HG03575 (cell line): ENCODE measurements at regions not wholly inside any gene's neighbourhood (a gene's known extent, or its start where the extent isn't known, plus 50 kb on each side); places are given as distances from the start of the nearest gene placed in this dataset.
"Not testable (repeated sequence)": the region's sequence is repeated elsewhere in the genome, so short reads cannot be mapped to it uniquely, and the experiment has no call there.

Experiments
- ATAC-seq: cut with Tn5 transposase; IDR thresholded peaks from one replicate; pipeline ENCODE4 v1.9.1; 2021; ENCODE audit not compliant: unreplicated experiment, insufficient number of reproducible peaks, low FRiP score; ENCODE audit errors: extremely low read depth

GRCh38 chr3:3509665-3510064, 289.6 kb upstream of the LRRN1 start:
- no peak for ATAC-seq

- no peak for ATAC-seq
These were observed 294.5 kb upstream of the LRRN1 start for GRCh38 chr3:3504686-3505085.

GRCh38 chr3:3503411-3503810, 295.8 kb upstream of the LRRN1 start:
- no peak for ATAC-seq

DNA sequence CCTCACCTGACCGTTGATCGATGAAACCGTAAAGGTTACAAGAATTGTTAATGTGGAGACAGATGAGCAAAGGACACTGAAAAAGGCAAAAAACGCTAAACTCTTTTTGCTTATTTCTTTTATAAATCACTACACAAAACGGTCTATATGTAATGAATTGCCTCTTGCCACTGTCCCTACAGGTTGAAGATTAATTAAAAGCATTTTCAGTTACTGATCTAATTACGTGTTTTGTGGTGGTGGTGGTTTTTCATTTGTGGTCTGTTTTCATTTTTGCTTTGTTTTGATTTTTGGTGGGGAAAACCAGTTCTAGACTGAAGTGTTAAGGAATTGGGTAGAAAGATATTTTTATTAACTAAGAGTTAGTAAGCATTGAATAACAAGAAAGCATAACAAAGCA, 299.2 kb upstream of the LRRN1 start:
- no peak for ATAC-seq

- no peak for ATAC-seq
These were observed 300.1 kb upstream of the LRRN1 start for GRCh38 chr3:3499012-3499562.

DNA sequence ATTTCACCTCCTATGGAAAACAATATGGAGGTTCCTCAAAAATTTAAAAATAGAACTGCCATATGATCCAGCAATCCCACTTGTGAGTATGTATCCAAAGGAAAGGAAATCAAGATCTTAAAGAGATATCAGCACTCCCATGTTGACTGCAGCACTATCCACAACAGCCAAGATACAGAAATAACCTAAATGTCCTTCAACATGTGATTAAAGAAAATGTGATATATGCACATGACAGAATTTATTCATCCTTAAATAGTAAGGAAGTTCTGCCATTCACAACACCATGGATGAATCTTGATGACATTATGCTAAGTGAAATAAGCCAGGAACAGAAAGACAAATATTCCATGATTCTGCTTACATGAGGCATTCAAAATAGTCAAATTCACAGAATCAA, 303.6 kb upstream of the LRRN1 start:
- no peak for ATAC-seq

- ATAC-seq, result no peak
These were observed 297.2 kb upstream of the CRBN start for GRCh38 chr3:3476669-3477068.

DNA sequence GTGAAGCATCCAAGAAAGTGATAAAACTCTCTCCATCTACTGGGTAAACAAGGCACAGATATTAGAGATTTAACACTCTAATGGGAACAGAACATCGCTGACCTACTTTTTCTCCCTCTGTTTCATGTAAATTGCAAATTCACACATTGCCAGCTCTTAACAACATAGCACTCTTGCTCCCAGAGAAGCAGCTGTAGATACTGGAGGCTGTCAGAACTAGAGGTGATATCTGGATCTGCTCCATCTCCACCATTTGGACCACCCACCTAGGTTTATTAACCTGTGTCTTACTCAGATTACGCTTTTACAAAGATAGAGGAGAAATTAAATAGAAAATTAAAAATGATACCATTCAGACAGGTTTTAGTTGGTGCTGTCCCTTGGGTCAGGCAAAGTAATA, 289.1 kb upstream of the CRBN start:
- no peak for ATAC-seq

GRCh38 chr3:3464131-3464530, 284.6 kb upstream of the CRBN start:
- ATAC-seq, result no peak

DNA sequence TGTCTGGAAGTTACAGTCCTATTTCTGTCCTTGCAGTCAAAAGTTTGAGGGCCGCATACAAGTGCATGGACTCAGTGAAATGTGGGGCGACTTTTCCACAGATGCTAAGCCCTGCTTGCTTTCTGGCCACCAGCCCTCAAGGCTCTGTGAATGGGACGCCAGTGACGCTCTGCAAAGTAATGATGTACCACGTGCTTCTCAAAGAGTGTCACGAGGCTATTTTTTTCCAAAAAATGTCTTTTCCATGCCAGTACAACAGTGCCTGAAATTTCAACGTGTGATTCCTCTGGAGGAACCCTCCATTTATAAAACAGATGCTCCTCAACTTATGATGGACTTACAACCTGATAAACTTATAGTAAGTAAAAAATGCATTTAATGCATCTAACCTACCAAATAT, 281.8 kb upstream of the CRBN start:
- ATAC-seq, result no peak

DNA sequence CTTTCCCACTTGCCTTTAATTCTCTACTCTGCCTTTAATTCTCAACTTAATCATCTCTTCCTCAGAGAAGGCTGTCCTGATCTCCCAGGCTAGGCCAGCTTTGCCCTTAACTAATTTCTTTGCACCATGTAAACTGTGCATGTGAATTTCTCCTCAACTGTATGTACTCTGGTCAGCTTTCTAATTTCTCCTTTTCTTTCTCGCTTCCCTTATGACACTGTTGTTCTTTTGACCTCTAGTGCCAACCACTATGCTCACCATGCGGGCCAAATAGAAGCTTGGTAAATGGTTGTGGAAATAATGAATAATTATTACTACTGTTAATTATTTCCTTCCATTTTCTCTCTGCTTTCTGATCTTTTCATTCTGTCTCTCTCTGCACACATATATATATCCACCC, 269.0 kb upstream of the CRBN start:
- ATAC-seq, result no peak

DNA sequence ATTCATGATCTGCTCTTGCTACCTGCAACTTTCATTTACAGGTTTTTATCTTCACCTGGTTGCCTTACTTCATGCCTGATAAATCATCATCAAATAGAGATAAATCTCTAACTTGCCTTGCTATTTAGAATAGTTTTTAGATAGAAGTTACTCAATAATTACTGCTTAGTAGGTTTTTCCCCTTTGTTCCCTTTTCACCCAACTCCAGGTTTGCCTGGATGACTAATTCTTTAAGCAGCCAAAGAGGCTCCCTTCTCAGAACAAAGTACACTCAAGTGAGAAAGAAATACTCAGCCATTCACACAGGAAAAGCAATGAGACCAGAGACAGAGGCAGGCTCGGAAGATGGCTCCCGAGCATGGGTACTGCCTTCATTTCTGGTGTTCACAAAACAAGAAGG, 268.1 kb upstream of the CRBN start:
- ATAC-seq, result no peak

GRCh38 chr3:3446251-3446650, 266.8 kb upstream of the CRBN start:
- no peak for ATAC-seq

GRCh38 chr3:3443482-3443881, 264.0 kb upstream of the CRBN start:
- ATAC-seq, result no peak

GRCh38 chr3:3433711-3434110, 254.2 kb upstream of the CRBN start:
- ATAC-seq, result no peak

DNA sequence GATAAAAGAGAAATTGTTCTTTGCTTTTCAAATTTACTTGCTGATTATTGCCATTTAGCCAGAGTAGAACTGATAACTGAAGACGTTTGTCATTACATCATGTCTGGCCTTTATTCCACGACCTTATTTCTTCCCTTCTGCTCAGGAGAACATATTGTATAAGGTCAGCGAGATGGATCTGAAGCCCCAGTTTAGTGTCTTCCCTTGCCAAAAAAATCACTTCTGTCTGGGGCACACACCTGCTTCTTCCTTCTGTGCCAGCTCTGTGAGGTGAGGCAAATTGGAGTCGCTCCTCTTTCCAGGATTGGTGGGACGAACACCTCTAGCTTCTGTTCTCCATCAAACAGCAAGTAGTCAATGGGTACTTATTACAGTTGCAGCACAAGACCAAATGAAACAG, 250.3 kb upstream of the CRBN start:
- ATAC-seq, result no peak

GRCh38 chr3:3407707-3408106, 228.2 kb upstream of the CRBN start:
- not testable (repeated sequence) for ATAC-seq

DNA sequence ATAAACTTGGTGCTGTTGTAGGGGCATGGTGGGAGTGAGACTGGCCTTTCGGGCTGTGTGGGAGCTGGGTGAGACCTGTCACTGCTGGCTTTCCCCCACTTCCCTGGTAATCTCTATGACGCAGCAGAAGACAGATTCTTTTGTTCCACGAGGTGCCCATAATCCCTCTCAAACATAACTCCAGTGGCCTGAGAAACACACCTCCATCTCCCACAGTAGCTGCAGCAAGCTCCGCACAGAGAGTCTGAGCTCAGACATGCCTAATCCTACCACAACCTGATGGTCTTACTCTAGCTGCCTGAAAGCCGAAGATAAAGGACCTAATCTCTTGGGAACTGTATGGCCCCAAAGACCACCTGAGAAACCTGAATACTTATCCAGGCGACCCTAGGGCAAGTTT, 225.6 kb upstream of the CRBN start:
- no peak for ATAC-seq

GRCh38 chr3:3403700-3404099, 224.2 kb upstream of the CRBN start:
- ATAC-seq, result no peak

GRCh38 chr3:3392946-3393345, 213.5 kb upstream of the CRBN start:
- ATAC-seq, result no peak

- no peak for ATAC-seq
These were observed 204.0 kb upstream of the CRBN start for GRCh38 chr3:3383461-3383860.
